ENCODE measurements at regions not wholly inside any gene's neighbourhood (a gene's known extent, or its start where the extent isn't known, plus 50 kb on each side); places are given as distances from the start of the nearest gene placed in this dataset.

DNA sequence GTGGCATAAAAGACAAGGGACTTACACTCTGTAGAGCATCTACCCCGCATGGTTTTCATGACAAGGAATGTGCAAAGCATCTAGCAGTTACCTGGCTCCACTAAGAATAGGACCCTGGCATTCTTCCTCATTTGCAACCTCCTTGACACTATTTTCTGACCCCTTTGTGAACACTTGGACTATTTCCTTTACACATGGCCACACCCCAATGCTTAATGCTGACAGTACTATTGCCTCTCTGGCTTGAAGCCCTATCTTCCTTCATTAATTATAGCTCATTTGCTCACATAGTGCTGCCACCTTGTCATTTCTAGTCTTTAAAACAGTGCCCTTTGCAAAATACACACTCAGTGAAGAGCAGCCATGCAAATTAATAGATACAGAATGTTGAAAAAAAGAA, 226.3 kb upstream of the VCX3A start:
- TF ChIP-seq, protein P1, sequence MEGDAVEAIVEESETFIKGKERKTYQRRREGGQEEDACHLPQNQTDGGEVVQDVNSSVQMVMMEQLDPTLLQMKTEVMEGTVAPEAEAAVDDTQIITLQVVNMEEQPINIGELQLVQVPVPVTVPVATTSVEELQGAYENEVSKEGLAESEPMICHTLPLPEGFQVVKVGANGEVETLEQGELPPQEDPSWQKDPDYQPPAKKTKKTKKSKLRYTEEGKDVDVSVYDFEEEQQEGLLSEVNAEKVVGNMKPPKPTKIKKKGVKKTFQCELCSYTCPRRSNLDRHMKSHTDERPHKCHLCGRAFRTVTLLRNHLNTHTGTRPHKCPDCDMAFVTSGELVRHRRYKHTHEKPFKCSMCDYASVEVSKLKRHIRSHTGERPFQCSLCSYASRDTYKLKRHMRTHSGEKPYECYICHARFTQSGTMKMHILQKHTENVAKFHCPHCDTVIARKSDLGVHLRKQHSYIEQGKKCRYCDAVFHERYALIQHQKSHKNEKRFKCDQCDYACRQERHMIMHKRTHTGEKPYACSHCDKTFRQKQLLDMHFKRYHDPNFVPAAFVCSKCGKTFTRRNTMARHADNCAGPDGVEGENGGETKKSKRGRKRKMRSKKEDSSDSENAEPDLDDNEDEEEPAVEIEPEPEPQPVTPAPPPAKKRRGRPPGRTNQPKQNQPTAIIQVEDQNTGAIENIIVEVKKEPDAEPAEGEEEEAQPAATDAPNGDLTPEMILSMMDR (IDR thresholded peaks at IDR 0.05): no peak
- no peak for TF ChIP-seq POLR2A (IDR thresholded peaks at IDR 0.05)

All from tibial nerve (tissue), 3 donors.